DOHH2 (cell line): ENCODE measurements at regions not wholly inside any gene's neighbourhood (a gene's known extent, or its start where the extent isn't known, plus 50 kb on each side); places are given as distances from the start of the nearest gene placed in this dataset.

ENCODE experiments used
- H3F3A ChIP-seq: fragments of 200-600 bp; sonication (generic), shearing (Covaris generic); 2 replicates; pipeline ENCODE4 v1.6.0; 2016; ENCODE audit warnings: antibody characterized with exemption, mild to moderate bottlenecking; ENCODE audit not compliant: control insufficient read depth, insufficient read depth
- H3K27ac ChIP-seq: fragments of 200-600 bp; sonication (generic); 2 replicates; pipeline ENCODE4 v1.5.1; 2014; ENCODE audit warnings: low read depth, mild to moderate bottlenecking, low read length, moderate library complexity
- H3K27me3 ChIP-seq: fragments of 200-600 bp; sonication (generic); 2 replicates; pipeline ENCODE4 v1.6.1; 2014; ENCODE audit warnings: mild to moderate bottlenecking, low read length, mixed read lengths; ENCODE audit not compliant: control insufficient read depth
- H3K36me3 ChIP-seq: fragments of 200-600 bp; sonication (generic); 2 replicates; pipeline ENCODE4 v1.6.1; 2014; ENCODE audit warnings: mild to moderate bottlenecking, low read length, moderate library complexity, mixed read lengths; ENCODE audit not compliant: control insufficient read depth
- H3K4me1 ChIP-seq: fragments of 200-600 bp; sonication (generic); 2 replicates; pipeline ENCODE4 v1.6.1; 2014; ENCODE audit warnings: mild to moderate bottlenecking, low read length, mixed read lengths; ENCODE audit not compliant: control insufficient read depth
- H3K4me2 ChIP-seq: fragments of 200-600 bp; sonication (generic); 2 replicates; pipeline ENCODE4 v1.6.0; 2014; ENCODE audit warnings: mild to moderate bottlenecking, low read length, moderate library complexity
- H3K4me3 ChIP-seq: fragments of 200-600 bp; sonication (generic); 2 replicates; pipeline ENCODE4 v1.5.1; 2014; ENCODE audit warnings: mild to moderate bottlenecking, low read length, mixed read lengths
- H3K79me2 ChIP-seq: fragments of 200-600 bp; sonication (generic); 2 replicates; pipeline ENCODE4 v1.6.1; 2014; ENCODE audit warnings: mild to moderate bottlenecking, low read length, mixed read lengths; ENCODE audit not compliant: control insufficient read depth
- H3K9me2 ChIP-seq: fragments of 200-600 bp; sonication (generic); replicated peaks from 2 replicates; pipeline ENCODE4 v1.6.1; 2014; ENCODE audit warnings: mild to moderate bottlenecking, low read length, mixed read lengths; ENCODE audit not compliant: control insufficient read depth
- H3K9me3 ChIP-seq: fragments of 200-600 bp; sonication (generic); 2 replicates; pipeline ENCODE4 v1.6.1; 2014; ENCODE audit warnings: antibody characterized with exemption, low read length, mixed read lengths; ENCODE audit not compliant: control insufficient read depth, insufficient read depth
- H4K20me1 ChIP-seq: fragments of 200-600 bp; sonication (generic); 2 replicates; pipeline ENCODE4 v1.6.0; 2014; ENCODE audit warnings: low read depth, mild to moderate bottlenecking, antibody characterized with exemption, low read length, moderate library complexity; ENCODE audit not compliant: control insufficient read depth, insufficient read depth
- EZH2phosphoT487 ChIP-seq: fragments of 200-600 bp; sonication (generic); IDR thresholded peaks from 2 replicates; pipeline ENCODE4 v1.6.1; 2017; ENCODE audit warnings: borderline replicate concordance, mild to moderate bottlenecking, antibody characterized with exemption, low read length, moderate library complexity, mixed read lengths
- TF ChIP-seq, protein P1 (sequence below): fragments of 200-600 bp; sonication (generic); IDR thresholded peaks from one replicate; pipeline ENCODE4 v1.5.1; 2014; ENCODE audit warnings: antibody characterized with exemption, mild to moderate bottlenecking, low read depth, low read length; ENCODE audit not compliant: poor library complexity, severe bottlenecking

- H3K79me2 ChIP-seq, result no peaks in the 10 kb centered on the region
- H3K36me3 ChIP-seq, result no peaks in the 10 kb centered on the region
- H3K9me3 ChIP-seq, result no peaks in the 10 kb centered on the region; the same call in 1 of the 2 replicates
- H3K9me2 ChIP-seq, result no peaks in the 10 kb centered on the region
- H4K20me1 ChIP-seq, result no peaks in the 10 kb centered on the region
- no peaks in the 10 kb centered on the region for H3F3A ChIP-seq
- TF ChIP-seq, protein P1, sequence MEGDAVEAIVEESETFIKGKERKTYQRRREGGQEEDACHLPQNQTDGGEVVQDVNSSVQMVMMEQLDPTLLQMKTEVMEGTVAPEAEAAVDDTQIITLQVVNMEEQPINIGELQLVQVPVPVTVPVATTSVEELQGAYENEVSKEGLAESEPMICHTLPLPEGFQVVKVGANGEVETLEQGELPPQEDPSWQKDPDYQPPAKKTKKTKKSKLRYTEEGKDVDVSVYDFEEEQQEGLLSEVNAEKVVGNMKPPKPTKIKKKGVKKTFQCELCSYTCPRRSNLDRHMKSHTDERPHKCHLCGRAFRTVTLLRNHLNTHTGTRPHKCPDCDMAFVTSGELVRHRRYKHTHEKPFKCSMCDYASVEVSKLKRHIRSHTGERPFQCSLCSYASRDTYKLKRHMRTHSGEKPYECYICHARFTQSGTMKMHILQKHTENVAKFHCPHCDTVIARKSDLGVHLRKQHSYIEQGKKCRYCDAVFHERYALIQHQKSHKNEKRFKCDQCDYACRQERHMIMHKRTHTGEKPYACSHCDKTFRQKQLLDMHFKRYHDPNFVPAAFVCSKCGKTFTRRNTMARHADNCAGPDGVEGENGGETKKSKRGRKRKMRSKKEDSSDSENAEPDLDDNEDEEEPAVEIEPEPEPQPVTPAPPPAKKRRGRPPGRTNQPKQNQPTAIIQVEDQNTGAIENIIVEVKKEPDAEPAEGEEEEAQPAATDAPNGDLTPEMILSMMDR, result no peak
- TF ChIP-seq EZH2phosphoT487, result no peak
- H3K4me1 ChIP-seq, result no peaks in the 10 kb centered on the region
- no peak overlapping the region for H3K27ac ChIP-seq
- no peak overlapping the region for H3K4me3 ChIP-seq
- H3K4me2 ChIP-seq, result no peak overlapping the region
- H3K27me3 ChIP-seq, result peaks cover 3% of the 10 kb centered on the region; the same call in 1 of the 2 replicates
These were observed 177.7 kb upstream of the MCTP2 start for GRCh38 chr15:94053626-94054025.

- H3K36me3 ChIP-seq, result no peaks in the 10 kb centered on the region
- no peak for TF ChIP-seq EZH2phosphoT487
- TF ChIP-seq, protein P1, result no peak
- H3K4me3 ChIP-seq, result no peak overlapping the region
- no peaks in the 10 kb centered on the region for H4K20me1 ChIP-seq
- H3K4me2 ChIP-seq, result no peak overlapping the region
- no peaks in the 10 kb centered on the region; the same call in 1 of the 2 replicates for H3K9me3 ChIP-seq
- H3K79me2 ChIP-seq, result no peaks in the 10 kb centered on the region
- no peaks in the 10 kb centered on the region for H3K9me2 ChIP-seq
- no peaks in the 10 kb centered on the region for H3F3A ChIP-seq
- H3K27ac ChIP-seq, result no peak overlapping the region
- peaks cover under 1% of the 10 kb centered on the region; the same call in 1 of the 2 replicates for H3K27me3 ChIP-seq
- no peaks in the 10 kb centered on the region for H3K4me1 ChIP-seq
These were observed 178.7 kb upstream of the MCTP2 start for GRCh38 chr15:94052711-94053110.

DNA sequence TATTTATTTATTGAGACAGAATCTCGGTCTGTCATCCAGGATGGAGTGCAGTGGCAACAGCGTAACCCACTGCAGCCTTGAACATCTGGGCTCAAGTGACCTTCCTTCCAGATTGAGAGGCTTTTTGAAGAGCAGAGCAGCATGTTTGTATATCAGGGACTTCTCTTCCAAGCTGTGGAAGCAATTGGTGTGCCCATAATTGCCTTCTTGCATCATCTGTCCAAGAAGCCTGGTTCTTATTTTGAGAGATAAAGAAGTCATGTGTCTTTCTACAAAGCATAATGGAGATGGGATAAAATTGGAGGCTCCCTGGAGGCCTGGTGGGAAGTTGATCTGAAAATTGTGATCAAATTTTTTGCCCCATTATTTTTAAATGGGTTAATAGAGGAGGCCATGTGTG, 183.8 kb upstream of the MCTP2 start:
- H3K27me3 ChIP-seq, result no peaks in the 10 kb centered on the region
- H3K36me3 ChIP-seq, result no peaks in the 10 kb centered on the region
- H3K9me2 ChIP-seq, result no peaks in the 10 kb centered on the region
- H3K4me3 ChIP-seq, result no peak overlapping the region
- no peak for TF ChIP-seq EZH2phosphoT487
- TF ChIP-seq, protein P1, result no peak
- no peaks in the 10 kb centered on the region for H3K79me2 ChIP-seq
- no peak overlapping the region for H3K4me2 ChIP-seq
- H3K27ac ChIP-seq, result no peak overlapping the region
- no peaks in the 10 kb centered on the region for H4K20me1 ChIP-seq
- no peaks in the 10 kb centered on the region for H3K4me1 ChIP-seq
- H3F3A ChIP-seq, result no peaks in the 10 kb centered on the region
- H3K9me3 ChIP-seq, result no peaks in the 10 kb centered on the region; the same call in 1 of the 2 replicates
